ENCODE measurements at regions not wholly inside any gene's neighbourhood (a gene's known extent, or its start where the extent isn't known, plus 50 kb on each side); places are given as distances from the start of the nearest gene placed in this dataset.
"Not testable (repeated sequence)": the region's sequence is repeated elsewhere in the genome, so short reads cannot be mapped to it uniquely, and the experiment has no call there.

DNA sequence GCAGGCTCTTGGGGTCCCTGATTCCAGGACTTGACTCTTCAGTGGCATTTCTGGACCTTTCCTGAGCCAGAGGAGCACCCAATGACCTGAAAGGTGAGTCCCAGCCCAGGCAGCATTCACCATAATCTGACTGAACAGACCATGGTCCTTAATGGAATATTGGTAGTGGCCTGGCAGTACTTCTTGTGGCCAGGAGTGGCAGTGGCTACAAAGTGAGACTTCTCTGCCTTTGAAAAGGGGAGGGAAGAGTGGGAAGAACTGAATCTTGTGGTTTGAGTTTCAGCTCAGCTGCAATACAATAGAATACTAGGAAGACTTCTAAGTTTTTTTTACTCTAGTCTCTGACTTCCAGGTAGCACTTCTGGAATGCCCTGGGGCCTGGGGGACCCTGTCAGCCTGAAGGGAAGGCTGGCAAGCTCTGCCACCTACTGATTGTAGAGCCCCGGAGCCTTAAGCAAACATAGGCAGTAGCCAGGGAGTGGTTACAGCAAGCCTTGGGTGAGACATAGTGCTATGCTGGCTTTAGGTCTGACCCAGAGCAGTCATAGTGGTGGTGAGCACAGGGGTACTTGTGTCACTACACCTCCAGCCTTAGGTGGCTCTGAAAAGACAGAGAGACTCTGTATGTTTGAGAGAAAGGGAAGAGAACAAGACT is 674.2 kb upstream of the MANEA start:
- no peaks in the 10 kb centered on the region for H3K36me3 ChIP-seq
- no peak overlapping the region for H3K4me3 ChIP-seq (ENCODE audit: low read depth, low read length)
- peak; percentile 8 for DNase-seq
- no peaks in the 10 kb centered on the region for H3K4me1 ChIP-seq
- TF ChIP-seq, protein P1, sequence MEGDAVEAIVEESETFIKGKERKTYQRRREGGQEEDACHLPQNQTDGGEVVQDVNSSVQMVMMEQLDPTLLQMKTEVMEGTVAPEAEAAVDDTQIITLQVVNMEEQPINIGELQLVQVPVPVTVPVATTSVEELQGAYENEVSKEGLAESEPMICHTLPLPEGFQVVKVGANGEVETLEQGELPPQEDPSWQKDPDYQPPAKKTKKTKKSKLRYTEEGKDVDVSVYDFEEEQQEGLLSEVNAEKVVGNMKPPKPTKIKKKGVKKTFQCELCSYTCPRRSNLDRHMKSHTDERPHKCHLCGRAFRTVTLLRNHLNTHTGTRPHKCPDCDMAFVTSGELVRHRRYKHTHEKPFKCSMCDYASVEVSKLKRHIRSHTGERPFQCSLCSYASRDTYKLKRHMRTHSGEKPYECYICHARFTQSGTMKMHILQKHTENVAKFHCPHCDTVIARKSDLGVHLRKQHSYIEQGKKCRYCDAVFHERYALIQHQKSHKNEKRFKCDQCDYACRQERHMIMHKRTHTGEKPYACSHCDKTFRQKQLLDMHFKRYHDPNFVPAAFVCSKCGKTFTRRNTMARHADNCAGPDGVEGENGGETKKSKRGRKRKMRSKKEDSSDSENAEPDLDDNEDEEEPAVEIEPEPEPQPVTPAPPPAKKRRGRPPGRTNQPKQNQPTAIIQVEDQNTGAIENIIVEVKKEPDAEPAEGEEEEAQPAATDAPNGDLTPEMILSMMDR (IDR thresholded peaks at IDR 0.05; ENCODE audit: low read depth, low read length) = no peak
- no peaks in the 10 kb centered on the region for H3K9me3 ChIP-seq
- no peaks in the 10 kb centered on the region for H3K27me3 ChIP-seq

DNA sequence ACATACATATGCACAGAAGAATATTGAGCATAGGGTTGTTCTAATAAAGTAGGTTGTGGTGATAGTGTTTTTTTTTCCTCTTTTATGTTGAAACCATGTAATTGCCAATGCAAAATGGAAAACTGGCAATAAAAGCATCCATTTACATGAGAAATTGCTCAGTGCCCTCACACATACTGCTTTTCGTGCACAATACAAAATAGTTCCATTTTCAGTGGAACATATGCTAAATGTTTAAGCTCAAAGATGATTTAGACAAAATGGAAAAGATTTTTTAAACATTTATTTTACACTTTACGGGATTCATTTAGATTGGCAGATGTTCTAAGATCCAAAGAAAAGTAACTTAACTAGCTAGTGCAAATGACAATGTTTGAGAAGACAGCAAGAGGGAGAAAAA is 678.1 kb upstream of the MANEA start:
- DNase-seq = no peak
- H3K4me1 ChIP-seq = no peaks in the 10 kb centered on the region
- no peaks in the 10 kb centered on the region for H3K27me3 ChIP-seq
- H3K4me3 ChIP-seq (ENCODE audit: low read depth, low read length) = no peak overlapping the region
- H3K36me3 ChIP-seq = no peaks in the 10 kb centered on the region
- TF ChIP-seq, protein P1 (IDR thresholded peaks at IDR 0.05; ENCODE audit: low read depth, low read length) = no peak
- no peaks in the 10 kb centered on the region for H3K9me3 ChIP-seq

DNA sequence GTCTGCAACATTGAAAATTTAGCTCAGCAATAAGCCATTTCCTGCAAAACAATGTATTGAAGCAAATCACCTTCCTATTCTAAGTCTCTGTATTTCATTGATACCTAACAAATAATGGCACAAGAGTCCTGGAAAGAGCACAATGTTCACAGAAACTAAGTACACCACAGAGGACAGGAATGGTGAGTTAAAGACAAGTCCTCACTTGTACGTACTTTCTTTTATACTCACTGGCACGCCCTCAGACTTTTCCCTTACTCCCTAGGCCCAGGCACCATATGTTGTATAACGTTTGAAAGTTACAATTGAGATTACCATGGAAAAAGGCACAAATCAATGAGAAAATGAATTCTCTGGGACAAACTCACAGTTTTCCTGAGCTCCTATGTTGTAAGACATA is 683.0 kb upstream of the MANEA start:
- H3K4me1 ChIP-seq = no peaks in the 10 kb centered on the region
- no peaks in the 10 kb centered on the region for H3K27me3 ChIP-seq
- DNase-seq = no peak
- no peaks in the 10 kb centered on the region for H3K36me3 ChIP-seq
- no peaks in the 10 kb centered on the region for H3K9me3 ChIP-seq
- H3K4me3 ChIP-seq (ENCODE audit: low read depth, low read length) = no peak overlapping the region
- TF ChIP-seq, protein P1 (IDR thresholded peaks at IDR 0.05; ENCODE audit: low read depth, low read length) = no peak

DNA sequence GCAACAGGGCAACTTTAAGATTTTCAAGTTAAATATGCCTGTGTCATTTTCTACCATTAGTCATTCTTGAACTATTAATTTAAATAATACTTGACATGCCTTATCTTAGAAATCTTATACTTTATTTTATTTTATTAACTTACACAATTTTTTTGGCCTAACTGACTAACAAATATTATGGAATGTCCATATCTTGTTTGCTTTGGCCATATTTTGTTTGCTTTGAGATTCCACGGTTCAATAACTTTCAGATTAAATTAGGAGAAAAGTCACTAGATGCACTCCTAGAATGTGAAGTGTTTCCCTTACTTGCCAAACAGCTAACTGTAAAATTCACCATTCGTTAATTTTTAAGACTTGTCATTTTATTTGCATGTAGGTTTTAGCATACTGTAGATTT is 684.0 kb upstream of the MANEA start:
- Histone ChIP-seq H3K9me3 (no peaks in the 10 kb centered on the region), H3K4me3 (ENCODE audit: low read depth, low read length) (no peak overlapping the region), H3K4me1 (no peaks in the 10 kb centered on the region), H3K27me3 (no peaks in the 10 kb centered on the region), H3K36me3 (no peaks in the 10 kb centered on the region)
- TF ChIP-seq, protein P1 (IDR thresholded peaks at IDR 0.05; ENCODE audit: low read depth, low read length) = no peak
- no peak for DNase-seq

DNA sequence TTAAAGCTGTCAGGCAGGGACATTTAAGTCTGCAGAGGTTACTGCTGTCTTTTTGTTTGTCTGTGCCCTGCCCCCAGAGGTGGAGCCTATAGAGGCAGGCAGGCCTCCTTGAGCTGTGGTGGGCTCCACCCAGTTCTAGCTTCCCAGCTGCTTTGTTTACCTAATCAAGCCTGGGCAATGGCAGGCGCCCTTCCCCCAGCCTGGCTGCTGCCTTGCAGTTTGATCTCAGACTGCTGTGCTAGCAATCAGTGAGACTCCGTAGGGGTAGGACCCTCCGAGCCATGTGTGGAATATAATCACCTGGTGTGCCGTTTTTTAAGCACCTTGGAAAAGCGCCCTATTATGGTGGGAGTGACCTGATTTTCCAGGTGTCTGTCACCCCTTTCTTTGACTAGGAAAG is 703.5 kb upstream of the MANEA start:
- H3K36me3 ChIP-seq, H3K27me3 ChIP-seq, H3K4me1 ChIP-seq, H3K9me3 ChIP-seq: not testable (repeated sequence)
- DNase-seq = peak; percentile 37
- peak overlapping the region; percentile 28 for H3K4me3 ChIP-seq (ENCODE audit: low read depth, low read length)

DNA sequence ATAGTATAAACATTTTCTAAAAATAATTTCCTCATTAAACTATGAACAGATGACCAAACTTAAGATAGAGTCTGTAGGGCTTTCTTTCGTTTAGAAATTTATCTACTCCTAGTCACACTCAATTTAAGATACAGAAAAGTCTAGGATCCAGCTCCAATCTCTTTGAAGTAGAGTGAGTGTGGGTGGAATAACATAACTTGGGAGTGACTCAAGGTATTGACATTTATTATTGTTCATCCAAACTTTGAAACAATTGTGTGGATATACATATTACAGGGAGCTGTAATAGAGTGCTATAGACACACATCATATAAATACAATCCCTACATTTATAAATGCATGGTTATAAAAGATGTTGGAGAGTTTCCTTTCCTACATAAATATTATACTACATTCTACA is 715.2 kb upstream of the MANEA start:
- H3K9me3 ChIP-seq = no peaks in the 10 kb centered on the region
- TF ChIP-seq, protein P1 (IDR thresholded peaks at IDR 0.05; ENCODE audit: low read depth, low read length) = no peak
- no peak overlapping the region for H3K4me3 ChIP-seq (ENCODE audit: low read depth, low read length)
- DNase-seq = no peak
- H3K27me3 ChIP-seq = no peaks in the 10 kb centered on the region
- H3K4me1 ChIP-seq = no peaks in the 10 kb centered on the region
- no peaks in the 10 kb centered on the region for H3K36me3 ChIP-seq

DNA sequence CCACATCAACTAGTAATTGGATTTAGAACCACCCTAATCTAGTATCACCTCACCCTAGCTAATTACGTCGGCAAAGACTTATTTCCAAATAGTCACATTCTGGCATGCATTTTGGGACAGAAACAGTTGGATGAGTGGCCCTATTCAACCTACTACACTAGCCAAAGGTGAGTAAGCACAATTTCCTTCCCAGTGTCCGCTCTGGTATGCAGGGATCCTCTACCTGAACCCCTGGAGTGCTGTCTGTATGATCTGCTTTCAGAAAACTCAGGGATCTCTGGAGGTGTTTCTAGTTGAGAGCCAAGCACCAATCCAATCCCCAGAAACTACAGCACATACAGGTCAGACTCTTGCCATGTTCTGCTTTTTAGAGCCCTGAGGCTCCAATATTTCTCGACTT is 717.4 kb upstream of the MANEA start:
- no peak for DNase-seq
- TF ChIP-seq, protein P1 (IDR thresholded peaks at IDR 0.05; ENCODE audit: low read depth, low read length) = no peak
- no peaks in the 10 kb centered on the region for H3K9me3 ChIP-seq
- H3K27me3 ChIP-seq = no peaks in the 10 kb centered on the region
- H3K4me3 ChIP-seq (ENCODE audit: low read depth, low read length) = no peak overlapping the region
- H3K36me3 ChIP-seq = no peaks in the 10 kb centered on the region
- no peaks in the 10 kb centered on the region for H3K4me1 ChIP-seq

DNA sequence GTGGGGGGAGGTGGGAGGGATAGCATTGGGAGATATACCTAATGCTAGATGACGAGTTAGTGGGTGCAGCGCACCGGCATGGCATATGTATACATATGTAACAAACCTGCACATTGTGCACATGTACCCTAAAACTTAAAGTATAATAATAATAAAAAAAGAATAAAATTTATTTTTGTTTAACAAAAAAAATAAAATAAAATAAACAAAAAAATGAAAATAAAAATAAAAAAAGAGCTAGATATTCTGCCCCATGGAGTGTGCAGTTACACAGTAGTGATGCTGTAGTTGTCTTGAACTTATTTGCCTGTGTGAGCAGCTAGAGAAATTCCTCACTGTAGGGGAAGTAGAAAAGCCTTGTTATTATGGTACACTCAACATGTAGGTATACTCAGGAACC is 720.3 kb upstream of the MANEA start:
- H3K4me1 ChIP-seq; H3K27me3 ChIP-seq; H3K4me3 ChIP-seq (ENCODE audit: low read depth, low read length); H3K9me3 ChIP-seq; DNase-seq; H3K36me3 ChIP-seq: not testable (repeated sequence)

DNA sequence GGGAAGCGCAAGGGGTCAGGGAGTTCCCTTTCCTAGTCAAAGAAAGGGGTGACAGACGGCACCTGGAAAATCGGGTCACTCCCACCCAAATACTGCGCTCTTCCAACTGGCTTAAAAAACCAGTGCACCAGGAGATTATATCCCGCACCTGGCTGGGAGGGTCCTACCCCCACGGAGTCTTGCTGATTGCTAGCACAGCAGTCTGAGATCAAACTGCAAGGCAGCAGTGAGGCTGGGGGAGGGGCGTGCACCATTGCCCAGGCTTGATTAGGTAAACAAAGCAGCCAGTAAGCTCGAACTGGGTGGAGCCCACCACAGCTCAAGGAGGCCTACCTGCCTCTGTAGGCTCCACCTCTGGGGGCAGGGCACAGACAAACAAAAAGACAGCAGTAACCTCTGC is 726.0 kb upstream of the MANEA start:
- not testable (repeated sequence) for DNase-seq

More for the DNA sequence above, 726.0 kb upstream of the MANEA start:
- not testable (repeated sequence) for H3K36me3 ChIP-seq; H3K4me3 ChIP-seq (ENCODE audit: low read depth, low read length); H3K9me3 ChIP-seq; H3K27me3 ChIP-seq; H3K4me1 ChIP-seq

All from BE2C (cell line).